ENCODE measurements at regions not wholly inside any gene's neighbourhood (a gene's known extent, or its start where the extent isn't known, plus 50 kb on each side); places are given as distances from the start of the nearest gene placed in this dataset.

DNA sequence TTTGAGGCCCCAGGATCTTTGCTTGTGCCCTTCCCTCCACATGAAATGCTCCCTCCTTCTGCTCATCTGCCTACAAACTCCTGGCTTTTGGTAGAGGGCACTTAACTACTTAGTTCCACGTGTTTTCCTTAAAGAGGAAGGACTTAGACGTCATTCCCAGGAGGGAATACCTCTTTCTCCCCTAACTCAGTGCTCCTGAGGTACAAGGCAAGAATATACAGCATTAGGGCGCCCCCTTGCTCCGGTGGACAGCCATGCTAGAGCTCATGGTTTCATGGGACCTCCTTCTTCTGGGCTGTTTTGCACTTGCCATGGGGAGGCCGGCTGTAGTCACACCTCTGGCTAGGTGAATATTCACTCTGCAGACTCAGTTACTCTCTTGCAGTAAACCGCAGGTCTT is 93.8 kb upstream of the LY86 start:
- POLR2A ChIA-PET: no interaction called here
- CTCF ChIA-PET: no interaction called here

DNA sequence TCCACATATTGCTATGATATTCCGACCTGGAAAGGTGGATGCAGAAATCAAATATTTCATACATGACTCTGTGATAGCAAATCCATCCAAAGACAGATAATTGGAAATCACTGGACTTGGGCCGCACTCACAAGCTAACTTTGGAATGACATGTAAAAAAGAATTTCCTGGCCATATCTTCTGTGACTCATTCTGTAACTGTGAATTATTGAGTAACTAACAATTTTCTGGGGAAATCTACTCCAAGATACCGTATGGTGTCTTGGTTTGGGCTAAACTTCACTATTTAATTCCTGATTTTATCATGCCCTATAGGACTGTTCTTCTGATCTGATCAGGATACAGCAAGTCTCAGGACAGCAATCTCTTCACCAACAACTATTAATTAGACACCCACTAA is 92.7 kb upstream of the LY86 start:
- H2AFZ ChIP-seq (ENCODE audit: low read depth): no peak overlapping the region
- no peaks in the 10 kb centered on the region for H3K9me3 ChIP-seq
- no peaks in the 10 kb centered on the region for H3F3A ChIP-seq (replicated peaks; ENCODE audit: insufficient read depth)
- no peaks in the 10 kb centered on the region for H3K36me3 ChIP-seq (replicated peaks in 1 of 2; ENCODE audit: control insufficient read depth in 1 of 2, insufficient read depth in 2 of 2, low read length in 1 of 2)
- no peaks in the 10 kb centered on the region for H3K79me2 ChIP-seq (ENCODE audit: insufficient read depth)
- H4K20me1 ChIP-seq (ENCODE audit: insufficient read depth): no peaks in the 10 kb centered on the region
- H3K4me1 ChIP-seq (ENCODE audit: control insufficient read depth in 1 of 2, insufficient read depth in 2 of 2, low read depth in 1 of 2, low read length in 1 of 2): no peaks in the 10 kb centered on the region
- WGBS (ENCODE audit: low lambda C conversion rate): 20% methylated on average over 3 of the region's 3 CpGs
- H3K4me2 ChIP-seq: no peak overlapping the region
- H3K4me3 ChIP-seq (ENCODE audit: low read depth in 2 of 2, low read length in 1 of 2): no peak overlapping the region
- no peak overlapping the region for H3K9ac ChIP-seq
- H3K9me2 ChIP-seq: no peaks in the 10 kb centered on the region
- no peaks in the 10 kb centered on the region for H3K27me3 ChIP-seq (ENCODE audit: insufficient read depth)
- CTCF ChIA-PET: interaction anchor here (0.6 to 0.9 kb wide), 2 partner anchors 52 to 1362 kb away, joined by 3 read pairs; no protein-coding TSS in a partner anchor
- H3K27ac ChIP-seq (ENCODE audit: low read depth in 2 of 2, low read length in 1 of 2): no peak overlapping the region
- no peak for DNase-seq
- TF ChIP-seq JUND (IDR thresholded peaks at IDR 0.05) (no peak), ELF1 (IDR thresholded peaks at IDR 0.05) (no peak), FOXJ3 (CRISPR knock-in tag; IDR thresholded peaks at IDR 0.05) (no peak)
- TF ChIP-seq, protein P1, sequence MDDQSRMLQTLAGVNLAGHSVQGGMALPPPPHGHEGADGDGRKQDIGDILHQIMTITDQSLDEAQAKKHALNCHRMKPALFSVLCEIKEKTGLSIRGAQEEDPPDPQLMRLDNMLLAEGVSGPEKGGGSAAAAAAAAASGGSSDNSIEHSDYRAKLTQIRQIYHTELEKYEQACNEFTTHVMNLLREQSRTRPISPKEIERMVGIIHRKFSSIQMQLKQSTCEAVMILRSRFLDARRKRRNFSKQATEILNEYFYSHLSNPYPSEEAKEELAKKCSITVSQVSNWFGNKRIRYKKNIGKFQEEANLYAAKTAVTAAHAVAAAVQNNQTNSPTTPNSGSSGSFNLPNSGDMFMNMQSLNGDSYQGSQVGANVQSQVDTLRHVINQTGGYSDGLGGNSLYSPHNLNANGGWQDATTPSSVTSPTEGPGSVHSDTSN (IDR thresholded peaks at IDR 0.05): no peak
- POLR2A ChIA-PET: no interaction called here

More for the DNA sequence above, 93.8 kb upstream of the LY86 start:
- no peak overlapping the region for H3K4me3 ChIP-seq (ENCODE audit: low read depth in 2 of 2, low read length in 1 of 2)
- no peaks in the 10 kb centered on the region for H3K9me2 ChIP-seq
- no peaks in the 10 kb centered on the region for H3F3A ChIP-seq (replicated peaks; ENCODE audit: insufficient read depth)
- no peak overlapping the region for H3K9ac ChIP-seq
- no peaks in the 10 kb centered on the region for H3K79me2 ChIP-seq (ENCODE audit: insufficient read depth)
- H3K9me3 ChIP-seq: no peaks in the 10 kb centered on the region
- H2AFZ ChIP-seq (ENCODE audit: low read depth): no peak overlapping the region
- H3K4me1 ChIP-seq (ENCODE audit: control insufficient read depth in 1 of 2, insufficient read depth in 2 of 2, low read depth in 1 of 2, low read length in 1 of 2): no peaks in the 10 kb centered on the region
- WGBS (ENCODE audit: low lambda C conversion rate): 0% methylated on average over 6 of the region's 6 CpGs
- peak; percentile 40 for TF ChIP-seq RAD21 (IDR thresholded peaks at IDR 0.05; ENCODE audit: low read length)
- no peak for TF ChIP-seq YY1 (IDR thresholded peaks at IDR 0.05; ENCODE audit: low read depth)
- TF ChIP-seq SMC3 (IDR thresholded peaks at IDR 0.05; ENCODE audit: low read depth, low read length): no peak
- TF ChIP-seq GATA2 (CRISPR knock-in tag; IDR thresholded peaks at IDR 0.05): no peak
- TF ChIP-seq, protein P2, sequence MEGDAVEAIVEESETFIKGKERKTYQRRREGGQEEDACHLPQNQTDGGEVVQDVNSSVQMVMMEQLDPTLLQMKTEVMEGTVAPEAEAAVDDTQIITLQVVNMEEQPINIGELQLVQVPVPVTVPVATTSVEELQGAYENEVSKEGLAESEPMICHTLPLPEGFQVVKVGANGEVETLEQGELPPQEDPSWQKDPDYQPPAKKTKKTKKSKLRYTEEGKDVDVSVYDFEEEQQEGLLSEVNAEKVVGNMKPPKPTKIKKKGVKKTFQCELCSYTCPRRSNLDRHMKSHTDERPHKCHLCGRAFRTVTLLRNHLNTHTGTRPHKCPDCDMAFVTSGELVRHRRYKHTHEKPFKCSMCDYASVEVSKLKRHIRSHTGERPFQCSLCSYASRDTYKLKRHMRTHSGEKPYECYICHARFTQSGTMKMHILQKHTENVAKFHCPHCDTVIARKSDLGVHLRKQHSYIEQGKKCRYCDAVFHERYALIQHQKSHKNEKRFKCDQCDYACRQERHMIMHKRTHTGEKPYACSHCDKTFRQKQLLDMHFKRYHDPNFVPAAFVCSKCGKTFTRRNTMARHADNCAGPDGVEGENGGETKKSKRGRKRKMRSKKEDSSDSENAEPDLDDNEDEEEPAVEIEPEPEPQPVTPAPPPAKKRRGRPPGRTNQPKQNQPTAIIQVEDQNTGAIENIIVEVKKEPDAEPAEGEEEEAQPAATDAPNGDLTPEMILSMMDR (IDR thresholded peaks at IDR 0.05): peak; percentile 40; the same call in 1 of the 2 replicates
- no peak for TF ChIP-seq FOXJ3 (CRISPR knock-in tag; IDR thresholded peaks at IDR 0.05)
- H3K36me3 ChIP-seq (replicated peaks in 1 of 2; ENCODE audit: control insufficient read depth in 1 of 2, insufficient read depth in 2 of 2, low read length in 1 of 2): no peaks in the 10 kb centered on the region
- no peak overlapping the region for H3K27ac ChIP-seq (ENCODE audit: low read depth in 2 of 2, low read length in 1 of 2)
- no peak overlapping the region for H3K4me2 ChIP-seq
- H4K20me1 ChIP-seq (ENCODE audit: insufficient read depth): no peaks in the 10 kb centered on the region
- DNase-seq: peak; percentile 15
- no peaks in the 10 kb centered on the region for H3K27me3 ChIP-seq (ENCODE audit: insufficient read depth)

DNA sequence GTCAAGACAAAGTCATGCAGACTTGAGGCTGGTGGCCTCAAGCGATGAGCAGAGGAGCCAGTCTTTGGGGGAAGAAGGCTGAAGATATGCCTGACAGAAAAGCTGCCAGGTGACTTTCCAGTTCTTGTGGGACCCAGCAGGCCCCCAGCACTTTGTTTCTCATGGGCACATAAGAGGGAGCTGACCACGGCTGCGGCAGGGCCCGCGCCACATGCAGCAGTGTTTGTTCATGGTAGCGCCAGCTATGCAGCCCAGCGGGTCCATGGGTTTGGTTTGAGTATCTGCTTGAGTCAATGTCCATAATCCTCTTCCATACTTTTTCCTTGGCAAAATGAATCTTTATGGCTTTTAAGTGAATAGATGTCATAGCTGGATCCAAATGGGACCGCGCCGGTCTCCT is 91.0 kb upstream of the LY86 start:
- no peaks in the 10 kb centered on the region for H3K4me1 ChIP-seq (ENCODE audit: control insufficient read depth in 1 of 2, insufficient read depth in 2 of 2, low read depth in 1 of 2, low read length in 1 of 2)
- DNase-seq: no peak
- H3K36me3 ChIP-seq (replicated peaks in 1 of 2; ENCODE audit: control insufficient read depth in 1 of 2, insufficient read depth in 2 of 2, low read length in 1 of 2): no peaks in the 10 kb centered on the region
- H3K4me3 ChIP-seq (ENCODE audit: low read depth in 2 of 2, low read length in 1 of 2): no peak overlapping the region
- H3K9me2 ChIP-seq: no peaks in the 10 kb centered on the region
- no peaks in the 10 kb centered on the region for H3F3A ChIP-seq (replicated peaks; ENCODE audit: insufficient read depth)
- H3K79me2 ChIP-seq (ENCODE audit: insufficient read depth): no peaks in the 10 kb centered on the region
- 27% methylated on average over 7 of the region's 10 CpGs for WGBS (ENCODE audit: low lambda C conversion rate)
- ChIA-PET POLR2A (no interaction called here), CTCF (interaction anchor here (0.6 kb wide), 1 partner anchor 175 kb away, joined by 3 read pairs; no protein-coding TSS in a partner anchor)
- H3K9ac ChIP-seq: no peak overlapping the region
- no peaks in the 10 kb centered on the region for H3K27me3 ChIP-seq (ENCODE audit: insufficient read depth)
- no peak overlapping the region for H3K4me2 ChIP-seq
- no peak overlapping the region for H3K27ac ChIP-seq (ENCODE audit: low read depth in 2 of 2, low read length in 1 of 2)
- H4K20me1 ChIP-seq (ENCODE audit: insufficient read depth): no peaks in the 10 kb centered on the region
- no peak overlapping the region for H2AFZ ChIP-seq (ENCODE audit: low read depth)
- no peaks in the 10 kb centered on the region for H3K9me3 ChIP-seq
- TF ChIP-seq NRF1 (IDR thresholded peaks at IDR 0.05; ENCODE audit: low read depth, low read length): no peak
- TF ChIP-seq RFX5 (IDR thresholded peaks at IDR 0.05; ENCODE audit: low read length): no peak
- TF ChIP-seq, protein P3, sequence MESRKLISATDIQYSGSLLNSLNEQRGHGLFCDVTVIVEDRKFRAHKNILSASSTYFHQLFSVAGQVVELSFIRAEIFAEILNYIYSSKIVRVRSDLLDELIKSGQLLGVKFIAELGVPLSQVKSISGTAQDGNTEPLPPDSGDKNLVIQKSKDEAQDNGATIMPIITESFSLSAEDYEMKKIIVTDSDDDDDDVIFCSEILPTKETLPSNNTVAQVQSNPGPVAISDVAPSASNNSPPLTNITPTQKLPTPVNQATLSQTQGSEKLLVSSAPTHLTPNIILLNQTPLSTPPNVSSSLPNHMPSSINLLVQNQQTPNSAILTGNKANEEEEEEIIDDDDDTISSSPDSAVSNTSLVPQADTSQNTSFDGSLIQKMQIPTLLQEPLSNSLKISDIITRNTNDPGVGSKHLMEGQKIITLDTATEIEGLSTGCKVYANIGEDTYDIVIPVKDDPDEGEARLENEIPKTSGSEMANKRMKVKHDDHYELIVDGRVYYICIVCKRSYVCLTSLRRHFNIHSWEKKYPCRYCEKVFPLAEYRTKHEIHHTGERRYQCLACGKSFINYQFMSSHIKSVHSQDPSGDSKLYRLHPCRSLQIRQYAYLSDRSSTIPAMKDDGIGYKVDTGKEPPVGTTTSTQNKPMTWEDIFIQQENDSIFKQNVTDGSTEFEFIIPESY (IDR thresholded peaks at IDR 0.05; ENCODE audit: borderline replicate concordance, low read depth): no peak
- TF ChIP-seq TAF1 (IDR thresholded peaks at IDR 0.05; ENCODE audit: borderline replicate concordance, low read depth, low read length): no peak
- TF ChIP-seq, protein P4, sequence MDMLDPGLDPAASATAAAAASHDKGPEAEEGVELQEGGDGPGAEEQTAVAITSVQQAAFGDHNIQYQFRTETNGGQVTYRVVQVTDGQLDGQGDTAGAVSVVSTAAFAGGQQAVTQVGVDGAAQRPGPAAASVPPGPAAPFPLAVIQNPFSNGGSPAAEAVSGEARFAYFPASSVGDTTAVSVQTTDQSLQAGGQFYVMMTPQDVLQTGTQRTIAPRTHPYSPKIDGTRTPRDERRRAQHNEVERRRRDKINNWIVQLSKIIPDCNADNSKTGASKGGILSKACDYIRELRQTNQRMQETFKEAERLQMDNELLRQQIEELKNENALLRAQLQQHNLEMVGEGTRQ (IDR thresholded peaks at IDR 0.05; ENCODE audit: borderline replicate concordance, low read depth, low read length): no peak
- TF ChIP-seq, protein P5, sequence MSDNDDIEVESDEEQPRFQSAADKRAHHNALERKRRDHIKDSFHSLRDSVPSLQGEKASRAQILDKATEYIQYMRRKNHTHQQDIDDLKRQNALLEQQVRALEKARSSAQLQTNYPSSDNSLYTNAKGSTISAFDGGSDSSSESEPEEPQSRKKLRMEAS (IDR thresholded peaks at IDR 0.05; ENCODE audit: low read depth): no peak
- no peak for TF ChIP-seq GATA2 (CRISPR knock-in tag; IDR thresholded peaks at IDR 0.05)
- no peak for TF ChIP-seq NFIC (IDR thresholded peaks at IDR 0.05; ENCODE audit: borderline replicate concordance)

All from SK-N-SH (cell line).